PFSK-1 (cell line): ENCODE measurements at regions not wholly inside any gene's neighbourhood (a gene's known extent, or its start where the extent isn't known, plus 50 kb on each side); places are given as distances from the start of the nearest gene placed in this dataset.

Experiments used
- FOXP2 ChIP-seq: optimal IDR thresholded peaks from 2 replicates; pipeline ENCODE3; 2011; ENCODE audit warnings: borderline replicate concordance, control low read depth, inconsistent platforms; ENCODE audit not compliant: insufficient read depth; ENCODE audit errors: extremely low read length, extremely low read depth
- POLR2AphosphoS5 ChIP-seq: IDR thresholded peaks from 2 replicates; pipeline ENCODE4 v1.6.1; 2012; ENCODE audit warnings: low read depth, mild to moderate bottlenecking, control low read depth, low read length, moderate library complexity
- REST ChIP-seq, 2 experiments: IDR thresholded peaks; 2 replicates each; pipeline versions ENCODE4 v1.6.1 to v1.8.0; 2011 to 2012; ENCODE audit warnings: low read depth in 2 of 2, low read length in 2 of 2, control low read depth in 1 of 2, inconsistent platforms in 1 of 2, mild to moderate bottlenecking in 1 of 2, moderate library complexity in 1 of 2; ENCODE audit not compliant: insufficient read depth in 1 of 2
- SIN3A ChIP-seq: IDR thresholded peaks from 2 replicates; pipeline ENCODE4 v1.6.1; 2012; ENCODE audit warnings: mild to moderate bottlenecking, low read length, moderate library complexity, borderline replicate concordance; ENCODE audit not compliant: insufficient read depth
- TAF1 ChIP-seq: IDR thresholded peaks from 2 replicates; pipeline ENCODE4 v1.6.1; 2012; ENCODE audit warnings: low read length, control low read depth, borderline replicate concordance; ENCODE audit not compliant: insufficient read depth

DNA sequence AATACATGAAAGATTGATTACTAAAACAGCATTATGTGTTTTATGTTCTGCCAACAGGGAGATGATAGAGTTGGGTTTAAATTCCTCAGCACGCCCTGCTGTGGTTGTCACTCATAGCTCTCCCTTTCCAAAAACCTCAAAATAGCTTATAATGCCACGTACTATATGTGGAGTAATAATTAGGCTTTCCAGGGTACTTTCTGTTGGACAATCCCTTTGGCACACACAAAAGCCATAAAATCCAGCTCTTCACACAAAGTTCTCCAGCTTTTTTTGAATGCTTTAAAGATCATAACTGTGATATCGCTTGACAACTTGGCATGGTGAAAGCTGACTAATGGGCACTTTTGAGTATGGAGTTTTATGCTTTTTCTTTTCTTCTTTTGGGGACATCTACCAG, 145.3 kb upstream of the DCN start:
- TF ChIP-seq POLR2AphosphoS5 = no peak
- no peak for TF ChIP-seq FOXP2
- no peak for TF ChIP-seq SIN3A
- no peak for TF ChIP-seq REST (IDR thresholded peaks at IDR 0.05; ENCODE audit: insufficient read depth in 1 of 2, low read depth in 2 of 2, low read length in 2 of 2)
- no peak for TF ChIP-seq TAF1
